HepG2 (cell line): ENCODE measurements at regions not wholly inside any gene's neighbourhood (a gene's known extent, or its start where the extent isn't known, plus 50 kb on each side); places are given as distances from the start of the nearest gene placed in this dataset.
A peak's percentile ranks its signal among the peaks of the same experiment; 100 is the strongest.

ENCODE experiments used
- ATAC-seq: fragments of 200-7000 bp; cut with Tn5 transposase; 3 replicates; pipeline ENCODE4 v1.9.1; 2020; ENCODE audit warnings: mild to moderate bottlenecking, moderate library complexity
- BruUV-seq: library from RNA; stranded (reverse); fragments of 400-500 nt; replicated peaks from 2 replicates; lab custom pipeline; 2021; lab: Mats Ljungman, UMichigan
- CTCF ChIA-PET: fragments of 300-600 bp; formaldehyde crosslinking; extraction: SDS; loops from one replicate; lab custom pipeline; 2021; ENCODE audit warnings: low total read pairs, inconsistent platforms, low intra/inter-chr PET ratio; lab: Yijun Ruan, JAX
- POLR2A ChIA-PET: fragments of 350-600 bp; sonication (Branson Sonifier 250); formaldehyde crosslinking; loops from one replicate; lab custom pipeline; 2020; ENCODE audit warnings: antibody characterized with exemption, inconsistent platforms; lab: Yijun Ruan, JAX
- DNase-seq: peaks from one replicate; pipeline ENCODE4 v3.0.0-alpha.2; 2015; ENCODE audit warnings: low spot score
- FAIRE-seq: peaks from 3 replicates; lab custom pipeline; 2011; peaks lifted over from hg19 to GRCh38; lab: Jason Lieb, UNC
- H2AFZ ChIP-seq: one replicate; pipeline ENCODE4 v1.6.1; 2011; ENCODE audit warnings: low read length, inconsistent platforms
- H3K27ac ChIP-seq: fragments of 300-600 bp; 3 replicates; pipeline ENCODE4 v1.8.0; 2011; ENCODE audit warnings: mixed run types, mild to moderate bottlenecking, mixed read lengths, low read length, inconsistent platforms; ENCODE audit not compliant: insufficient read depth; ENCODE audit errors: extremely low read length
- H3K27me3 ChIP-seq, 2 experiments: fragments of 200-600 bp in 1 of 2; 2 replicates in 1 of 2; 3 replicates in 1 of 2; pipeline versions ENCODE4 v1.6.0 to v1.8.0; 2011; ENCODE audit warnings: low read length in 2 of 2, mild to moderate bottlenecking in 2 of 2, moderate library complexity in 2 of 2, inconsistent platforms in 1 of 2; ENCODE audit not compliant: insufficient read depth in 2 of 2, control insufficient read depth in 1 of 2
- H3K36me3 ChIP-seq, 2 experiments: fragments of 200-600 bp in 1 of 2; replicated peaks in 1 of 2; 2 replicates in 1 of 2; 3 replicates in 1 of 2; pipeline versions ENCODE4 v1.5.1 to v1.8.0; 2011; ENCODE audit warnings: low read length in 2 of 2, inconsistent platforms in 1 of 2; ENCODE audit not compliant: insufficient read depth in 2 of 2, control insufficient read depth in 1 of 2
- H3K4me1 ChIP-seq: 2 replicates; pipeline ENCODE4 v1.5.1; 2012; ENCODE audit warnings: low read length, inconsistent platforms; ENCODE audit not compliant: insufficient read depth
- H3K4me2 ChIP-seq: 2 replicates; pipeline ENCODE4 v1.6.0; 2011; ENCODE audit warnings: low read depth, low read length, inconsistent platforms
- H3K4me3 ChIP-seq, 3 experiments: fragments of 200-600 bp in 1 of 3; sonication (generic), shearing (Covaris generic) in 1 of 3; replicated peaks in 1 of 3; 2 replicates each; pipeline ENCODE4 v1.5.1; 2011 to 2016; ENCODE audit warnings: low read length in 3 of 3, inconsistent platforms in 2 of 3, low read depth in 2 of 3, mild to moderate bottlenecking in 2 of 3, control low read depth in 1 of 3, mixed read lengths in 1 of 3; ENCODE audit not compliant: insufficient read depth in 1 of 3
- H3K79me2 ChIP-seq: one replicate; pipeline ENCODE4 v1.6.1; 2011; ENCODE audit warnings: low read length, inconsistent platforms; ENCODE audit not compliant: insufficient read depth
- H3K9ac ChIP-seq: 2 replicates; pipeline ENCODE4 v1.6.0; 2011; ENCODE audit warnings: mild to moderate bottlenecking, low read depth, low read length, inconsistent platforms; ENCODE audit not compliant: insufficient read depth
- H3K9me3 ChIP-seq: 2 replicates; pipeline ENCODE4 v1.5.1; 2012; ENCODE audit warnings: mild to moderate bottlenecking, low read length
- H4K20me1 ChIP-seq: 2 replicates; pipeline ENCODE4 v1.6.0; 2011; ENCODE audit warnings: inconsistent platforms, mild to moderate bottlenecking, low read length, moderate library complexity; ENCODE audit not compliant: insufficient read depth
- KMT2B ChIP-seq: IDR thresholded peaks from 2 replicates; pipeline ENCODE4 v1.6.1; 2016; ENCODE audit warnings: missing genetic modification reagents, missing compliant biosample characterization
- MXD4 ChIP-seq: IDR thresholded peaks from 2 replicates; pipeline ENCODE4 v1.6.1; 2016; ENCODE audit warnings: mild to moderate bottlenecking, missing biosample characterization, missing genetic modification reagents
- MZF1 ChIP-seq: sonication (generic); formaldehyde crosslinking; IDR thresholded peaks from 2 replicates; pipeline ENCODE4 v1.8.1; 2023; ENCODE audit warnings: mild to moderate bottlenecking, missing genetic modification reagents, borderline replicate concordance
- NR2F1 ChIP-seq, 2 experiments: fragments of 450-650 bp in 1 of 2; formaldehyde crosslinking in 1 of 2; IDR thresholded peaks; 2 replicates each; pipeline versions ENCODE4 v1.5.0 to v1.6.1; 2016 to 2020; ENCODE audit warnings: mild to moderate bottlenecking in 1 of 2, missing compliant biosample characterization in 1 of 2, missing genetic modification reagents in 1 of 2, moderate library complexity in 1 of 2
- SNRNP70 ChIP-seq: fragments of 200-400 bp; formaldehyde crosslinking; IDR thresholded peaks from 2 replicates; pipeline ENCODE4 v1.6.1; 2017; ENCODE audit warnings: mild to moderate bottlenecking, low read depth, low read length, moderate library complexity
- ZBTB38 ChIP-seq: sonication (generic); formaldehyde crosslinking; IDR thresholded peaks from 2 replicates; pipeline ENCODE4 v1.5.1; 2020; ENCODE audit warnings: mild to moderate bottlenecking, missing genetic modification reagents
- ZNF335 ChIP-seq: sonication (generic); formaldehyde crosslinking; IDR thresholded peaks from 2 replicates; pipeline ENCODE4 v1.4.0; 2020; ENCODE audit warnings: missing genetic modification reagents
- ZNF619 ChIP-seq: sonication (generic); formaldehyde crosslinking; IDR thresholded peaks from 2 replicates; pipeline ENCODE4 v1.4.0; 2020; ENCODE audit warnings: mild to moderate bottlenecking, missing genetic modification reagents
- WGBS: methylation state at CpG from one replicate; pipeline ENCODE4 v1.1.6; 2017; ENCODE audit warnings: low lambda C conversion rate; 5-methylcytosine and 5-hydroxymethylcytosine counted together
- in situ Hi-C: cut with HindIII; loops from 2 replicates; pipeline ENCODE4 v1.10.0; 2017; ENCODE audit warnings: low pct_unique_long_range_greater_than_20kb; ENCODE audit not compliant: extremely low pct_ligation_motif_present
- intact Hi-C: fragments of 100-400 bp; cut with micrococcal nuclease; formaldehyde crosslinking; loops from one replicate; pipeline ENCODE4 v1.10.0; 2022; ENCODE audit not compliant: unreplicated experiment
- TF ChIP-seq, protein P1 (sequence below): fragments of 450-650 bp; IDR thresholded peaks from 2 replicates; pipeline ENCODE4 v1.6.1; 2016
- TF ChIP-seq, protein P2 (sequence below): sonication (generic); formaldehyde crosslinking; IDR thresholded peaks from 2 replicates; pipeline ENCODE4 v1.5.0; 2020; ENCODE audit warnings: missing genetic modification reagents
- TF ChIP-seq, protein P3 (sequence below): sonication (generic); formaldehyde crosslinking; IDR thresholded peaks from 2 replicates; pipeline ENCODE4 v1.4.0; 2020; ENCODE audit warnings: mild to moderate bottlenecking, low read depth, missing genetic modification reagents
- TF ChIP-seq, protein P4 (sequence below): IDR thresholded peaks from 2 replicates; pipeline ENCODE4 v1.6.1; 2016; ENCODE audit warnings: low read depth

DNA sequence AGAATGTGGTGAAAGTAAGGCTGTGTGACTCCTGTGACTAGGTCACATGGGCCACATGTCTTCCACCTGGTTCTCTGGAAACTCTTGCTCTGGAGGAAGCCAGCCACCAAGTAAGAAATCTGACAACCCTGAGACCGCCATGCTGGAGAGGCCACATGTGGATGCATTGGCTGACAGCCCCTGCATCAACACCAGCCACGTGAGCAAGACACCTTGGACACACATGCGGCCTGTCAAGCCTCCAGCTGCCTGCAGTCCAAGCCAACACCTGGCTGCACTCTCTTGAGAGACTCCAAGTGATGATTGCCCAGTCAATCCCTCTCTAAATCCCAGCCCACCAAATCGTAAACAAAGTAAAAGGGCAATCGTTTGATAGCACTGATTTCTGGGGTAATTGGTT is 112.6 kb downstream of the FOXL1 start:
- Histone ChIP-seq H3K9me3 (no peaks in the 10 kb centered on the region), H3K9ac (no peak overlapping the region), H3K27me3 (peaks cover 2 to 48% of the 10 kb centered on the region in 2 experiments; a peak in 3 of 5 replicates), H3K4me3 (no peak overlapping the region), H3K27ac (no peak overlapping the region), H2AFZ (no peak overlapping the region), H3K36me3 (no peaks in the 10 kb centered on the region), H3K4me1 (no peaks in the 10 kb centered on the region), H3K79me2 (no peaks in the 10 kb centered on the region), H3K4me2 (no peak overlapping the region), H4K20me1 (no peaks in the 10 kb centered on the region)
- in situ Hi-C loops: no loop called here
- ChIA-PET CTCF (no interaction called here), POLR2A (no interaction called here)
- no peak for DNase-seq
- WGBS: 14% methylated on average over 5 of the region's 5 CpGs
- FAIRE-seq: no peak
- TF ChIP-seq MZF1 (CRISPR knock-in tag): no peak
- TF ChIP-seq KMT2B: no peak
- TF ChIP-seq, protein P1, sequence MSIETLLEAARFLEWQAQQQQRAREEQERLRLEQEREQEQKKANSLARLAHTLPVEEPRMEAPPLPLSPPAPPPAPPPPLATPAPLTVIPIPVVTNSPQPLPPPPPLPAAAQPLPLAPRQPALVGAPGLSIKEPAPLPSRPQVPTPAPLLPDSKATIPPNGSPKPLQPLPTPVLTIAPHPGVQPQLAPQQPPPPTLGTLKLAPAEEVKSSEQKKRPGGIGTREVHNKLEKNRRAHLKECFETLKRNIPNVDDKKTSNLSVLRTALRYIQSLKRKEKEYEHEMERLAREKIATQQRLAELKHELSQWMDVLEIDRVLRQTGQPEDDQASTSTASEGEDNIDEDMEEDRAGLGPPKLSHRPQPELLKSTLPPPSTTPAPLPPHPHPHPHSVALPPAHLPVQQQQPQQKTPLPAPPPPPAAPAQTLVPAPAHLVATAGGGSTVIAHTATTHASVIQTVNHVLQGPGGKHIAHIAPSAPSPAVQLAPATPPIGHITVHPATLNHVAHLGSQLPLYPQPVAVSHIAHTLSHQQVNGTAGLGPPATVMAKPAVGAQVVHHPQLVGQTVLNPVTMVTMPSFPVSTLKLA: peak; percentile 74
- no peak for TF ChIP-seq ZNF619 (CRISPR knock-in tag)
- no peak for TF ChIP-seq MXD4 (CRISPR knock-in tag)
- no peak for ATAC-seq
- intact Hi-C loops: no loop called here
- BruUV-seq: no TSS peak

DNA sequence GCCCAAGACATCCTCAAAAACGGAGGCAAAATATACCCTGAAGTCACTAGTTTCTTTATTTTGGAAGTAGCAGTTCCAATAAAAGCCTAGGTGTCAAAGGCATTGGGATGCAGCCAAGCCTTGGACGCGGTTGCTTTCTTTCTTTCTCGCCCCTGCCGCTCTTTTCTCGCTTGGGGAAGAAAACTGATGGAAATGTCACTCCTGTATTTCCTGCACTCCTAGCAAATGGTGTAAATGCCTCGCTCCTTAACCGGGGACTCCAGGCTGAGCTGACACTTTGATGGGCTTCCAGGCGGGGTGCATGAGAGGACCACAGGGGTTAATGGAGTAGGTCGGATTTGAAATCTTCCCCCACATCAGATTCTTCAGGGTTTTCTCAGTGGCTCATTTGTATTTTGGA is 114.1 kb downstream of the FOXL1 start:
- intact Hi-C loops (no loop called here), in situ Hi-C loops (no loop called here)
- Histone ChIP-seq H4K20me1 (no peaks in the 10 kb centered on the region), H3K27me3 (peaks cover 2 to 50% of the 10 kb centered on the region in 2 experiments; a peak in 3 of 5 replicates), H3K4me3 (no peak overlapping the region), H3K79me2 (no peaks in the 10 kb centered on the region), H2AFZ (no peak overlapping the region), H3K9me3 (no peaks in the 10 kb centered on the region), H3K9ac (no peak overlapping the region), H3K27ac (no peak overlapping the region), H3K4me2 (no peak overlapping the region), H3K36me3 (no peaks in the 10 kb centered on the region), H3K4me1 (no peaks in the 10 kb centered on the region)
- DNase-seq: no peak
- no peak for ATAC-seq
- BruUV-seq: no TSS peak
- WGBS: 29% methylated on average over 10 of the region's 10 CpGs
- ChIA-PET CTCF (no interaction called here), POLR2A (no interaction called here)
- FAIRE-seq: no peak
- TF ChIP-seq, protein P2, sequence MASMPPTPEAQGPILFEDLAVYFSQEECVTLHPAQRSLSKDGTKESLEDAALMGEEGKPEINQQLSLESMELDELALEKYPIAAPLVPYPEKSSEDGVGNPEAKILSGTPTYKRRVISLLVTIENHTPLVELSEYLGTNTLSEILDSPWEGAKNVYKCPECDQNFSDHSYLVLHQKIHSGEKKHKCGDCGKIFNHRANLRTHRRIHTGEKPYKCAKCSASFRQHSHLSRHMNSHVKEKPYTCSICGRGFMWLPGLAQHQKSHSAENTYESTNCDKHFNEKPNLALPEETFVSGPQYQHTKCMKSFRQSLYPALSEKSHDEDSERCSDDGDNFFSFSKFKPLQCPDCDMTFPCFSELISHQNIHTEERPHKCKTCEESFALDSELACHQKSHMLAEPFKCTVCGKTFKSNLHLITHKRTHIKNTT (CRISPR knock-in tag): no peak
- no peak for TF ChIP-seq ZBTB38 (CRISPR knock-in tag)
- TF ChIP-seq NR2F1 (CRISPR knock-in tag; IDR thresholded peaks at IDR 0.05): no peak
- TF ChIP-seq ZNF335: no peak
- TF ChIP-seq, protein P3, sequence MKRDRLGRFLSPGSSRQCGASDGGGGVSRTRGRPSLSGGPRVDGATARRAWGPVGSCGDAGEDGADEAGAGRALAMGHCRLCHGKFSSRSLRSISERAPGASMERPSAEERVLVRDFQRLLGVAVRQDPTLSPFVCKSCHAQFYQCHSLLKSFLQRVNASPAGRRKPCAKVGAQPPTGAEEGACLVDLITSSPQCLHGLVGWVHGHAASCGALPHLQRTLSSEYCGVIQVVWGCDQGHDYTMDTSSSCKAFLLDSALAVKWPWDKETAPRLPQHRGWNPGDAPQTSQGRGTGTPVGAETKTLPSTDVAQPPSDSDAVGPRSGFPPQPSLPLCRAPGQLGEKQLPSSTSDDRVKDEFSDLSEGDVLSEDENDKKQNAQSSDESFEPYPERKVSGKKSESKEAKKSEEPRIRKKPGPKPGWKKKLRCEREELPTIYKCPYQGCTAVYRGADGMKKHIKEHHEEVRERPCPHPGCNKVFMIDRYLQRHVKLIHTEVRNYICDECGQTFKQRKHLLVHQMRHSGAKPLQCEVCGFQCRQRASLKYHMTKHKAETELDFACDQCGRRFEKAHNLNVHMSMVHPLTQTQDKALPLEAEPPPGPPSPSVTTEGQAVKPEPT (CRISPR knock-in tag): no peak
- TF ChIP-seq SNRNP70: no peak
- TF ChIP-seq, protein P4, sequence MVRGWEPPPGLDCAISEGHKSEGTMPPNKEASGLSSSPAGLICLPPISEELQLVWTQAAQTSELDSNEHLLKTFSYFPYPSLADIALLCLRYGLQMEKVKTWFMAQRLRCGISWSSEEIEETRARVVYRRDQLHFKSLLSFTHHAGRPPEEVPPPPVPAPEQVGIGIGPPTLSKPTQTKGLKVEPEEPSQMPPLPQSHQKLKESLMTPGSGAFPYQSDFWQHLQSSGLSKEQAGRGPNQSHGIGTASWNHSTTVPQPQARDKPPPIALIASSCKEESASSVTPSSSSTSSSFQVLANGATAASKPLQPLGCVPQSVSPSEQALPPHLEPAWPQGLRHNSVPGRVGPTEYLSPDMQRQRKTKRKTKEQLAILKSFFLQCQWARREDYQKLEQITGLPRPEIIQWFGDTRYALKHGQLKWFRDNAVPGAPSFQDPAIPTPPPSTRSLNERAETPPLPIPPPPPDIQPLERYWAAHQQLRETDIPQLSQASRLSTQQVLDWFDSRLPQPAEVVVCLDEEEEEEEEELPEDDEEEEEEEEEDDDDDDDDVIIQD (CRISPR knock-in tag): no peak
